CD4-positive, alpha-beta T cell treated with Interleukin-10 for 1 hour (primary cell): ENCODE measurements at regions not wholly inside any gene's neighbourhood (a gene's known extent, or its start where the extent isn't known, plus 50 kb on each side); places are given as distances from the start of the nearest gene placed in this dataset.

Experiments used
- DNase-seq: peaks from one replicate; pipeline ENCODE4 v3.0.0-alpha.2; 2020

- DNase-seq: no peak
Observed at GRCh38 chr10:128725531-128725930, 599.3 kb upstream of the MKI67 start.

GRCh38 chr10:128727114-128727513 is 600.9 kb upstream of the MKI67 start:
- DNase-seq: no peak

- no peak for DNase-seq
Observed at GRCh38 chr10:128729910-128730420, 603.7 kb upstream of the MKI67 start.

GRCh38 chr10:128730922-128731321 is 604.7 kb upstream of the MKI67 start:
- no peak for DNase-seq

- no peak for DNase-seq
Observed at GRCh38 chr10:128734161-128734560, 607.9 kb upstream of the MKI67 start.

- no peak for DNase-seq
Observed at GRCh38 chr10:128734734-128735133, 608.5 kb upstream of the MKI67 start.

- DNase-seq: no peak
Observed at GRCh38 chr10:128735996-128736395, 609.8 kb upstream of the MKI67 start.

GRCh38 chr10:128738386-128738915 is 612.2 kb upstream of the MKI67 start:
- DNase-seq: no peak

- no peak for DNase-seq
Observed at GRCh38 chr10:128739930-128740329, 613.7 kb upstream of the MKI67 start.

- no peak for DNase-seq
Observed at GRCh38 chr10:128741180-128741579, 615.0 kb upstream of the MKI67 start.

- no peak for DNase-seq
Observed at GRCh38 chr10:128741680-128742079, 615.5 kb upstream of the MKI67 start.

GRCh38 chr10:128744092-128744491 is 617.9 kb upstream of the MKI67 start:
- DNase-seq: no peak

GRCh38 chr10:128744811-128745305 is 618.6 kb upstream of the MKI67 start:
- no peak for DNase-seq

- no peak for DNase-seq
Observed at GRCh38 chr10:128747582-128748346, 621.5 kb upstream of the MKI67 start.

- DNase-seq: no peak
Observed at GRCh38 chr10:128751284-128751683, 625.1 kb upstream of the MKI67 start.

GRCh38 chr10:128751851-128752250 is 625.6 kb upstream of the MKI67 start:
- no peak for DNase-seq

- no peak for DNase-seq
Observed at GRCh38 chr10:128759174-128759573, 633.0 kb upstream of the MKI67 start.

GRCh38 chr10:128763588-128763987 is 637.4 kb upstream of the MKI67 start:
- DNase-seq: no peak

GRCh38 chr10:128764190-128764589 is 638.0 kb upstream of the MKI67 start:
- no peak for DNase-seq

GRCh38 chr10:128766915-128767314 is 640.7 kb upstream of the MKI67 start:
- DNase-seq: no peak

GRCh38 chr10:128774979-128775378 is 648.8 kb upstream of the MKI67 start:
- DNase-seq: no peak

GRCh38 chr10:128775743-128776142 is 649.5 kb upstream of the MKI67 start:
- no peak for DNase-seq

- DNase-seq: no peak
Observed at GRCh38 chr10:128776673-128777252, 650.5 kb upstream of the MKI67 start.

- no peak for DNase-seq
Observed at GRCh38 chr10:128777342-128777741, 651.1 kb upstream of the MKI67 start.
